Hepatocyte (in vitro differentiated cells): ENCODE measurements at regions not wholly inside any gene's neighbourhood (a gene's known extent, or its start where the extent isn't known, plus 50 kb on each side); places are given as distances from the start of the nearest gene placed in this dataset.

ENCODE experiments used
- EZH2 ChIP-seq: fragments of 200-600 bp; sonication (generic); IDR thresholded peaks from 2 replicates; pipeline ENCODE4 v1.6.1; 2016; ENCODE audit warnings: antibody characterized with exemption, mild to moderate bottlenecking, borderline replicate concordance
- EZH2phosphoT487 ChIP-seq: fragments of 200-600 bp; sonication (generic); IDR thresholded peaks from one replicate; pipeline ENCODE4 v1.6.1; 2018; ENCODE audit warnings: antibody characterized with exemption, mild to moderate bottlenecking, low read depth, moderate library complexity; ENCODE audit not compliant: unreplicated experiment, severe bottlenecking
- TF ChIP-seq, protein P1 (sequence below): fragments of 200-600 bp; sonication (generic); IDR thresholded peaks from 2 replicates; pipeline ENCODE4 v1.5.1; 2016; ENCODE audit warnings: antibody characterized with exemption, mild to moderate bottlenecking; ENCODE audit not compliant: poor library complexity

DNA sequence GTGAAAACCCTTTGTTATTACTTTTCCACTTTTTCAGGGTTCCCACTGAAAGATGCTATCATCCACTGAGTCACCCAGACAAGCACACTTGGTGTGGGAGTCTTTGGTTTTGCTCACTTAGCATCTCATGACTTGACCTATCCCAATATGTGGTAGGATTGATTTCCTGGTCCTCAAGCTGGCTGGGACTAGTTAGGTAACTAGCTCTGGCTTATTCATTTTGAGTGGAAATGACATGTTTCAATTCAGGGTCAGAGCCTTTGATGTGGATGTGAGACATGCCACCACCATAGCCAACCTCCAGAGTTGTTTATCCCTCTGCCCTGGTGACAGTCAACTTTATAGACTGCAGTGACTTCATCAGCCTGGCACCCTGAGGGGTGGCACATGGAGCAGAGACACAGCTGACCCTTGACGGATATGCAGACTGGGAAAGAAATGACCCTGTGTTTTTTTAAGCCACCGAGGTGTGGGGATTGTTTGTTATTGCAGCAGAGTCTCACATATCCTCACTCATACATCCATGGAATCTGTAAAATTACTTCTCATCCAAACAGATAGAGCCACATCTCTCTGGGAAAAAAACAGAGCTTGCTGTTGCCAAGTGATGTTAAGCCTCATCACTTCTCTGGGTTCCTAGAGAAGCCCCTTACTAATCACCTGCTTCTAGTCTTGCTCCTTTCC lies 699.9 kb downstream of the MATN1 start:
- TF ChIP-seq, protein P1, sequence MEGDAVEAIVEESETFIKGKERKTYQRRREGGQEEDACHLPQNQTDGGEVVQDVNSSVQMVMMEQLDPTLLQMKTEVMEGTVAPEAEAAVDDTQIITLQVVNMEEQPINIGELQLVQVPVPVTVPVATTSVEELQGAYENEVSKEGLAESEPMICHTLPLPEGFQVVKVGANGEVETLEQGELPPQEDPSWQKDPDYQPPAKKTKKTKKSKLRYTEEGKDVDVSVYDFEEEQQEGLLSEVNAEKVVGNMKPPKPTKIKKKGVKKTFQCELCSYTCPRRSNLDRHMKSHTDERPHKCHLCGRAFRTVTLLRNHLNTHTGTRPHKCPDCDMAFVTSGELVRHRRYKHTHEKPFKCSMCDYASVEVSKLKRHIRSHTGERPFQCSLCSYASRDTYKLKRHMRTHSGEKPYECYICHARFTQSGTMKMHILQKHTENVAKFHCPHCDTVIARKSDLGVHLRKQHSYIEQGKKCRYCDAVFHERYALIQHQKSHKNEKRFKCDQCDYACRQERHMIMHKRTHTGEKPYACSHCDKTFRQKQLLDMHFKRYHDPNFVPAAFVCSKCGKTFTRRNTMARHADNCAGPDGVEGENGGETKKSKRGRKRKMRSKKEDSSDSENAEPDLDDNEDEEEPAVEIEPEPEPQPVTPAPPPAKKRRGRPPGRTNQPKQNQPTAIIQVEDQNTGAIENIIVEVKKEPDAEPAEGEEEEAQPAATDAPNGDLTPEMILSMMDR: no peak
- no peak for TF ChIP-seq EZH2phosphoT487
- no peak for TF ChIP-seq EZH2
